GM12872 (cell line): ENCODE measurements at regions not wholly inside any gene's neighbourhood (a gene's known extent, or its start where the extent isn't known, plus 50 kb on each side); places are given as distances from the start of the nearest gene placed in this dataset.

ENCODE experiments used
- CTCF ChIP-seq: IDR thresholded peaks from 3 replicates; pipeline ENCODE4 v1.5.1; 2011; ENCODE audit warnings: low read depth, mild to moderate bottlenecking, low read length, moderate library complexity; ENCODE audit not compliant: insufficient read depth

GRCh38 chr3:127520993-127521392, 69.5 kb downstream of the TPRA1 start:
- no peak for TF ChIP-seq CTCF

- no peak for TF ChIP-seq CTCF
These were observed 72.0 kb downstream of the TPRA1 start for GRCh38 chr3:127518456-127519081.

GRCh38 chr3:127512256-127512655, 78.3 kb downstream of the TPRA1 start:
- TF ChIP-seq CTCF, result no peak

- no peak for TF ChIP-seq CTCF
These were observed 89.4 kb downstream of the TPRA1 start for GRCh38 chr3:127501177-127501576.

GRCh38 chr3:127497676-127498075, 92.9 kb downstream of the TPRA1 start:
- no peak for TF ChIP-seq CTCF

GRCh38 chr3:127497166-127497565, 93.4 kb downstream of the TPRA1 start:
- no peak for TF ChIP-seq CTCF

GRCh38 chr3:127495821-127496655, 94.5 kb downstream of the TPRA1 start:
- TF ChIP-seq CTCF, result no peak
